ENCODE measurements at regions not wholly inside any gene's neighbourhood (a gene's known extent, or its start where the extent isn't known, plus 50 kb on each side); places are given as distances from the start of the nearest gene placed in this dataset.

GRCh38 chr12:12011880-12012260, 58.9 kb upstream of the BCL2L14 start:
- TF ChIP-seq CTCF (conservative IDR thresholded peaks at IDR 0.05; ENCODE audit: low read depth, low read length), result no peak
- DNase-seq (ENCODE audit: low read depth), result no peak
- no peak overlapping the region for H3K4me3 ChIP-seq (ENCODE audit: low read depth, low read length)

GRCh38 chr12:12015073-12015685, 55.6 kb upstream of the BCL2L14 start:
- no peak for TF ChIP-seq CTCF (conservative IDR thresholded peaks at IDR 0.05; ENCODE audit: low read depth, low read length)
- H3K4me3 ChIP-seq (ENCODE audit: low read depth, low read length), result no peak overlapping the region
- no peak for DNase-seq (ENCODE audit: low read depth)

- no peak for TF ChIP-seq CTCF (conservative IDR thresholded peaks at IDR 0.05; ENCODE audit: low read depth, low read length)
- DNase-seq (ENCODE audit: low read depth), result no peak
- no peak overlapping the region for H3K4me3 ChIP-seq (ENCODE audit: low read depth, low read length)
Observed at GRCh38 chr12:12016284-12017100, 54.2 kb upstream of the BCL2L14 start.

- no peak for TF ChIP-seq CTCF (conservative IDR thresholded peaks at IDR 0.05; ENCODE audit: low read depth, low read length)
- DNase-seq (ENCODE audit: low read depth), result no peak
Observed at GRCh38 chr12:12017135-12017581, 53.6 kb upstream of the BCL2L14 start.

GRCh38 chr12:12017798-12018197, 52.9 kb upstream of the BCL2L14 start:
- peak; percentile 29 for TF ChIP-seq CTCF (conservative IDR thresholded peaks at IDR 0.05; ENCODE audit: low read depth, low read length)
- DNase-seq (ENCODE audit: low read depth), result no peak
- H3K4me3 ChIP-seq (ENCODE audit: low read depth, low read length), result no peak overlapping the region

More at GRCh38 chr12:12017135-12017581, 53.6 kb upstream of the BCL2L14 start:
- no peak overlapping the region for H3K4me3 ChIP-seq (ENCODE audit: low read depth, low read length)

GRCh38 chr12:12018454-12018853, 52.3 kb upstream of the BCL2L14 start:
- H3K4me3 ChIP-seq (ENCODE audit: low read depth, low read length), result no peak overlapping the region
- no peak for DNase-seq (ENCODE audit: low read depth)
- TF ChIP-seq CTCF (conservative IDR thresholded peaks at IDR 0.05; ENCODE audit: low read depth, low read length), result no peak
